B cell (primary cell): ENCODE measurements at regions not wholly inside any gene's neighbourhood (a gene's known extent, or its start where the extent isn't known, plus 50 kb on each side); places are given as distances from the start of the nearest gene placed in this dataset.

ENCODE experiments used
- ATAC-seq: fragments of 200-7000 bp; cut with Tn5 transposase; one replicate; pipeline ENCODE4 v1.10.0; 2021; ENCODE audit warnings: low read depth, mild to moderate bottlenecking, moderate number of reproducible peaks, moderate library complexity
- CTCF ChIA-PET: fragments of 350-600 bp; sonication (Branson Sonifier 250); formaldehyde crosslinking; loops from one replicate; lab custom pipeline; 2021; ENCODE audit warnings: antibody characterized with exemption, inconsistent platforms; lab: Charles Lee
- POLR2A ChIA-PET: fragments of 350-600 bp; sonication (Branson Sonifier 250); formaldehyde crosslinking; loops from one replicate; lab custom pipeline; 2021; ENCODE audit warnings: antibody characterized with exemption; lab: Charles Lee
- DNase-seq: peaks from one replicate; pipeline ENCODE4 v3.0.0; 2013
- H2AFZ ChIP-seq: 2 replicates; pipeline ENCODE4 v1.6.1; 2012; ENCODE audit warnings: mild to moderate bottlenecking, low read depth, low read length; ENCODE audit not compliant: insufficient read depth, poor library complexity, severe bottlenecking
- H3K27ac ChIP-seq, 2 donors: 1 replicate in 1 of 2; 2 replicates in 1 of 2; pipeline ENCODE4 v1.5.1; 2012 to 2013; ENCODE audit warnings: low read length in 2 of 2, mild to moderate bottlenecking in 2 of 2, moderate library complexity in 1 of 2
- H3K27me3 ChIP-seq, 4 experiments: fragments of 200-600 bp in 1 of 4; sonication (generic) in 1 of 4; replicated peaks in 1 of 4; 1 replicate in 2 of 4; 2 replicates in 2 of 4; pipeline versions ENCODE4 v1.6.1 to v1.7.0; 2013 to 2016; ENCODE audit warnings: low read length in 3 of 4, mild to moderate bottlenecking in 2 of 4, mixed read lengths in 1 of 4, moderate library complexity in 1 of 4; ENCODE audit not compliant: insufficient read depth in 4 of 4, control insufficient read depth in 3 of 4; ENCODE audit errors: control extremely low read depth in 1 of 4
- H3K36me3 ChIP-seq, 2 experiments: replicated peaks in 1 of 2; 1 replicate in 1 of 2; 2 replicates in 1 of 2; pipeline versions ENCODE4 v1.6.1 to v1.7.1; 2013; ENCODE audit warnings: low read length in 1 of 2; ENCODE audit not compliant: insufficient read depth in 2 of 2, control insufficient read depth in 1 of 2; ENCODE audit errors: control extremely low read depth in 1 of 2, extremely low read depth in 1 of 2
- H3K4me1 ChIP-seq, 2 donors: fragments of 200-600 bp in 1 of 2; sonication (generic) in 1 of 2; 1 replicate in 1 of 2; 2 replicates in 1 of 2; pipeline versions ENCODE4 v1.5.1 to v1.6.1; 2013 to 2017; ENCODE audit warnings: low read length in 2 of 2; ENCODE audit not compliant: control insufficient read depth in 2 of 2, insufficient read depth in 2 of 2
- H3K4me2 ChIP-seq: replicated peaks from 2 replicates; pipeline ENCODE3; 2012; ENCODE audit warnings: mild to moderate bottlenecking, low read depth, low read length; ENCODE audit not compliant: poor library complexity, severe bottlenecking
- H3K4me3 ChIP-seq, 5 experiments: fragments of 200-600 bp in 1 of 5; sonication (generic) in 1 of 5; 1 replicate in 3 of 5; 2 replicates in 2 of 5; pipeline versions ENCODE4 v1.5.1 to v1.7.0; 2011 to 2016; ENCODE audit warnings: low read length in 4 of 5, mild to moderate bottlenecking in 4 of 5, low read depth in 2 of 5, control low read depth in 1 of 5, moderate library complexity in 1 of 5; ENCODE audit not compliant: insufficient read depth in 1 of 5; ENCODE audit errors: control extremely low read depth in 1 of 5, extremely low read depth in 1 of 5
- H3K79me2 ChIP-seq: fragments of 200-600 bp; sonication (generic); one replicate; pipeline ENCODE4 v1.6.0; 2016; ENCODE audit warnings: low read length; ENCODE audit not compliant: control insufficient read depth, insufficient read depth
- H3K9ac ChIP-seq: fragments of 200-600 bp; sonication (generic); 2 replicates; pipeline ENCODE4 v1.6.1; 2017; ENCODE audit warnings: mild to moderate bottlenecking, low read length, moderate library complexity
- H3K9me3 ChIP-seq, 3 donors: one replicate each; pipeline versions ENCODE4 v1.6.1 to v1.7.1; 2013; ENCODE audit warnings: low read length in 2 of 3; ENCODE audit not compliant: control insufficient read depth in 2 of 3, insufficient read depth in 1 of 3; ENCODE audit errors: control extremely low read depth in 1 of 3
- H4K20me1 ChIP-seq: 2 replicates; pipeline ENCODE4 v1.6.0; 2012; ENCODE audit warnings: mild to moderate bottlenecking, low read length; ENCODE audit not compliant: insufficient read depth, control insufficient read depth, poor library complexity, severe bottlenecking
- H3K27ac Mint-ChIP-seq: one replicate; pipeline ENCODE4 v1.8.0; 2021; ENCODE audit warnings: mixed read lengths
- H3K27me3 Mint-ChIP-seq: one replicate; pipeline ENCODE4 v1.8.0; 2021; ENCODE audit warnings: mixed read lengths
- H3K4me1 Mint-ChIP-seq: one replicate; pipeline ENCODE4 v1.8.0; 2021; ENCODE audit warnings: mixed read lengths
- H3K4me3 Mint-ChIP-seq: one replicate; pipeline ENCODE4 v1.8.0; 2021; ENCODE audit warnings: mixed read lengths
- H3K9me3 Mint-ChIP-seq: one replicate; pipeline ENCODE4 v1.8.0; 2022; ENCODE audit warnings: mixed read lengths; ENCODE audit not compliant: insufficient read depth
- CTCF ChIP-seq: fragments of 200-600 bp; IDR thresholded peaks from one replicate; pipeline ENCODE4 v1.8.0; 2022; ENCODE audit warnings: antibody characterized with exemption, mild to moderate bottlenecking
- EZH2 ChIP-seq: IDR thresholded peaks from 2 replicates; pipeline ENCODE4 v1.6.1; 2012; ENCODE audit warnings: borderline replicate concordance, low read depth, mild to moderate bottlenecking, moderate library complexity, low read length; ENCODE audit not compliant: insufficient read depth, poor library complexity, severe bottlenecking
- WGBS: methylation state at CpG from one replicate; pipeline ENCODE4 v1.1.5; 2013; ENCODE audit warnings: missing lambda C conversion rate; ENCODE audit not compliant: insufficient coverage; 5-methylcytosine and 5-hydroxymethylcytosine counted together
- intact Hi-C: fragments of 100-400 bp; cut with micrococcal nuclease; formaldehyde crosslinking; loops from one replicate; pipeline ENCODE4 v1.10.0; 2022

GRCh38 chr1:196063952-196064351 is 544.3 kb downstream of the KCNT2 start:
- POLR2A ChIA-PET: no interaction called here
- no peak for TF ChIP-seq EZH2
- TF ChIP-seq CTCF: no peak
- no peaks in the 10 kb centered on the region for H3K27me3 Mint-ChIP-seq
- DNase-seq (no peak), ATAC-seq (no peak)
- CTCF ChIA-PET: no interaction called here
- no peaks in the 10 kb centered on the region for H3K9me3 Mint-ChIP-seq
- Histone ChIP-seq H3K27ac (no peak overlapping the region), H3K36me3 (no peaks in the 10 kb centered on the region), H3K79me2 (no peaks in the 10 kb centered on the region), H3K9me3 (no peaks in the 10 kb centered on the region), H2AFZ (no peak overlapping the region), H3K4me1 (no peaks in the 10 kb centered on the region), H4K20me1 (no peaks in the 10 kb centered on the region), H3K9ac (no peak overlapping the region), H3K4me3 (no peak overlapping the region), H3K4me2 (no peak overlapping the region), H3K27me3 (no peaks in the 10 kb centered on the region)
- H3K4me1 Mint-ChIP-seq: no peaks in the 10 kb centered on the region
- intact Hi-C loops: no loop called here
- 88% methylated on average over 1 of the region's 2 CpGs for WGBS
- no peak overlapping the region for H3K27ac Mint-ChIP-seq
- H3K4me3 Mint-ChIP-seq: no peak overlapping the region

- Histone ChIP-seq H3K27me3 (no peaks in the 10 kb centered on the region), H3K9ac (no peak overlapping the region), H3K4me2 (no peak overlapping the region), H3K4me1 (no peaks in the 10 kb centered on the region), H3K79me2 (no peaks in the 10 kb centered on the region), H3K36me3 (no peaks in the 10 kb centered on the region), H4K20me1 (no peaks in the 10 kb centered on the region), H3K9me3 (no peaks in the 10 kb centered on the region), H3K27ac (no peak overlapping the region), H2AFZ (no peak overlapping the region), H3K4me3 (no peak overlapping the region)
- WGBS: no CpG with 5 or more reads among the region's 3 CpGs
- H3K4me3 Mint-ChIP-seq: no peak overlapping the region
- CTCF ChIA-PET: no interaction called here
- no peaks in the 10 kb centered on the region for H3K27me3 Mint-ChIP-seq
- H3K9me3 Mint-ChIP-seq: no peaks in the 10 kb centered on the region
- no peak for TF ChIP-seq EZH2
- no peak for TF ChIP-seq CTCF
- intact Hi-C loops: no loop called here
- POLR2A ChIA-PET: no interaction called here
- H3K27ac Mint-ChIP-seq: no peak overlapping the region
- no peak for DNase-seq
- no peaks in the 10 kb centered on the region for H3K4me1 Mint-ChIP-seq
- ATAC-seq: no peak
Measured at GRCh38 chr1:196063294-196063693, 544.9 kb downstream of the KCNT2 start.
